IMR-90 (cell line): ENCODE measurements at regions not wholly inside any gene's neighbourhood (a gene's known extent, or its start where the extent isn't known, plus 50 kb on each side); places are given as distances from the start of the nearest gene placed in this dataset.

Experiments used
- ATAC-seq: fragments of 200-7000 bp; cut with Tn5 transposase; 2 replicates; pipeline ENCODE4 v1.9.1; 2020; ENCODE audit warnings: low read depth, mild to moderate bottlenecking, moderate library complexity
- BruUV-seq: library from RNA; stranded (reverse); fragments of 400-500 nt; replicated peaks from 2 replicates; lab custom pipeline; 2021; lab: Mats Ljungman, UMichigan
- CTCF ChIA-PET: fragments of 300-600 bp; formaldehyde crosslinking; extraction: SDS; loops from one replicate; lab custom pipeline; 2021; ENCODE audit warnings: antibody characterized with exemption; lab: Yijun Ruan, JAX
- POLR2A ChIA-PET: fragments of 300-600 bp; sonication (Branson Sonifier 250); formaldehyde crosslinking; loops from one replicate; lab custom pipeline; 2022; ENCODE audit warnings: antibody characterized with exemption; ENCODE audit not compliant: unreplicated experiment; lab: Charles Lee
- DNase-seq: peaks from one replicate; pipeline ENCODE4 v3.0.0; 2013
- H2AFZ ChIP-seq: replicated peaks from 2 replicates; pipeline ENCODE3; 2013; ENCODE audit warnings: low read length, mild to moderate bottlenecking; ENCODE audit not compliant: poor library complexity
- H2AK5ac ChIP-seq: 2 replicates; pipeline ENCODE4 v1.6.1; 2013; ENCODE audit warnings: low read depth, low read length, inconsistent platforms
- H2AK9ac ChIP-seq: replicated peaks from 2 replicates; pipeline ENCODE3; 2013; ENCODE audit warnings: mild to moderate bottlenecking, low read depth, low read length, moderate library complexity; ENCODE audit not compliant: poor library complexity
- H2BK120ac ChIP-seq: 2 replicates; pipeline ENCODE4 v1.6.1; 2013; ENCODE audit warnings: low read depth, low read length, inconsistent platforms
- H2BK15ac ChIP-seq: 3 replicates; pipeline ENCODE4 v1.6.1; 2013; ENCODE audit warnings: low read depth, low read length, inconsistent platforms
- H2BK20ac ChIP-seq: 2 replicates; pipeline ENCODE4 v1.6.1; 2013; ENCODE audit warnings: low read depth, mild to moderate bottlenecking, inconsistent platforms, low read length, moderate library complexity
- H2BK5ac ChIP-seq: 2 replicates; pipeline ENCODE4 v1.6.1; 2013; ENCODE audit warnings: mild to moderate bottlenecking, low read depth, low read length, inconsistent platforms; ENCODE audit not compliant: poor library complexity, severe bottlenecking
- H3K14ac ChIP-seq: replicated peaks from 2 replicates; pipeline ENCODE4 v1.6.1; 2013; ENCODE audit warnings: low read depth, low read length, inconsistent platforms
- H3K18ac ChIP-seq: 2 replicates; pipeline ENCODE4 v1.6.1; 2013; ENCODE audit warnings: low read depth, low read length, control low read depth
- H3K23ac ChIP-seq: 2 replicates; pipeline ENCODE4 v1.6.1; 2013; ENCODE audit warnings: low read depth, low read length, inconsistent platforms
- H3K27ac ChIP-seq: 2 replicates; pipeline ENCODE4 v1.5.1; 2013; ENCODE audit warnings: mild to moderate bottlenecking, control low read depth, low read length; ENCODE audit not compliant: insufficient read depth
- H3K27me3 ChIP-seq: 2 replicates; pipeline ENCODE4 v1.6.1; 2013; ENCODE audit warnings: low read length; ENCODE audit not compliant: control insufficient read depth, insufficient read depth
- H3K36me3 ChIP-seq: 2 replicates; pipeline ENCODE4 v1.6.1; 2013; ENCODE audit warnings: low read length, mixed read lengths; ENCODE audit not compliant: control insufficient read depth, insufficient read depth
- H3K4ac ChIP-seq: 2 replicates; pipeline ENCODE4 v1.6.1; 2013; ENCODE audit warnings: low read depth, low read length, inconsistent platforms
- H3K4me1 ChIP-seq: 2 replicates; pipeline ENCODE4 v1.6.1; 2013; ENCODE audit warnings: low read length, mixed read lengths; ENCODE audit not compliant: control insufficient read depth, insufficient read depth
- H3K4me2 ChIP-seq: 2 replicates; pipeline ENCODE4 v1.6.1; 2013; ENCODE audit warnings: low read depth, mild to moderate bottlenecking, control low read depth, low read length, moderate library complexity
- H3K4me3 ChIP-seq: 2 replicates; pipeline ENCODE4 v1.5.1; 2013; ENCODE audit warnings: low read depth, mild to moderate bottlenecking, control low read depth, low read length, moderate library complexity; ENCODE audit not compliant: insufficient read depth
- H3K56ac ChIP-seq: 2 replicates; pipeline ENCODE4 v1.6.1; 2013; ENCODE audit warnings: low read length, inconsistent platforms; ENCODE audit not compliant: insufficient read depth; ENCODE audit errors: extremely low read depth
- H3K79me1 ChIP-seq, 2 experiments: 2 replicates each; pipeline ENCODE4 v1.6.1; 2013; ENCODE audit warnings: low read length in 2 of 2, inconsistent platforms in 1 of 2, low read depth in 1 of 2
- H3K9ac ChIP-seq: 2 replicates; pipeline ENCODE4 v1.6.1; 2013; ENCODE audit warnings: low read depth, low read length, control low read depth
- H3K9me1 ChIP-seq: 2 replicates; pipeline ENCODE4 v1.6.1; 2013; ENCODE audit warnings: low read length, inconsistent platforms; ENCODE audit not compliant: insufficient read depth
- H3K9me3 ChIP-seq: 2 replicates; pipeline ENCODE4 v1.6.1; 2013; ENCODE audit warnings: low read length; ENCODE audit not compliant: control insufficient read depth, insufficient read depth
- H4K20me1 ChIP-seq: 2 replicates; pipeline ENCODE4 v1.6.1; 2013; ENCODE audit warnings: low read length, inconsistent platforms; ENCODE audit not compliant: insufficient read depth
- H4K5ac ChIP-seq: 2 replicates; pipeline ENCODE4 v1.6.1; 2013; ENCODE audit warnings: mild to moderate bottlenecking, low read depth, low read length, control low read depth
- H4K8ac ChIP-seq, 2 experiments: 2 replicates each; pipeline ENCODE4 v1.6.1; 2013; ENCODE audit warnings: low read depth in 2 of 2, low read length in 2 of 2, control low read depth in 1 of 2, inconsistent platforms in 1 of 2
- H4K91ac ChIP-seq: 2 replicates; pipeline ENCODE4 v1.6.1; 2013; ENCODE audit warnings: low read depth, low read length, inconsistent platforms; ENCODE audit not compliant: insufficient read depth
- BHLHE40 ChIP-seq: fragments of 150-350 bp; IDR thresholded peaks from 2 replicates; pipeline ENCODE4 v1.6.1; 2016; ENCODE audit warnings: mild to moderate bottlenecking, low read depth, low read length
- CEBPB ChIP-seq: IDR thresholded peaks from 2 replicates; pipeline ENCODE4 v1.6.1; 2012; ENCODE audit warnings: low read depth, low read length, improper control_type of control experiment
- CHD1 ChIP-seq: IDR thresholded peaks from 2 replicates; pipeline ENCODE4 v1.6.1; 2012; ENCODE audit warnings: low read depth, low read length, improper control_type of control experiment
- FOS ChIP-seq: fragments of 150-350 bp; IDR thresholded peaks from 2 replicates; pipeline ENCODE4 v1.6.1; 2016; ENCODE audit warnings: low read depth, low read length
- MAFK ChIP-seq: IDR thresholded peaks from 2 replicates; pipeline ENCODE4 v1.6.1; 2012; ENCODE audit warnings: low read depth, low read length, improper control_type of control experiment
- MAZ ChIP-seq: IDR thresholded peaks from 2 replicates; pipeline ENCODE4 v1.6.1; 2012; ENCODE audit warnings: low read depth, mild to moderate bottlenecking, low read length, improper control_type of control experiment, moderate library complexity, borderline replicate concordance
- MXI1 ChIP-seq: IDR thresholded peaks from 2 replicates; pipeline ENCODE4 v1.6.1; 2012; ENCODE audit warnings: low read depth, mild to moderate bottlenecking, low read length, moderate library complexity, borderline replicate concordance
- NFE2L2 ChIP-seq: fragments of 150-350 bp; IDR thresholded peaks from 2 replicates; pipeline ENCODE4 v1.6.1; 2016; ENCODE audit warnings: low read depth, mild to moderate bottlenecking, low read length
- POLR2A ChIP-seq: IDR thresholded peaks from 2 replicates; pipeline ENCODE4 v1.6.1; 2012; ENCODE audit warnings: mild to moderate bottlenecking, low read depth, low read length
- RAD21 ChIP-seq: IDR thresholded peaks from 2 replicates; pipeline ENCODE4 v1.6.1; 2012; ENCODE audit warnings: low read length, improper control_type of control experiment
- RCOR1 ChIP-seq: IDR thresholded peaks from 2 replicates; pipeline ENCODE4 v1.6.1; 2012; ENCODE audit warnings: mild to moderate bottlenecking, low read length, improper control_type of control experiment; ENCODE audit not compliant: insufficient replicate concordance
- RFX5 ChIP-seq: IDR thresholded peaks from 2 replicates; pipeline ENCODE4 v1.8.0; 2012; ENCODE audit warnings: low read depth, mild to moderate bottlenecking, low read length, moderate library complexity
- SMC3 ChIP-seq: fragments of 150-350 bp; IDR thresholded peaks from 2 replicates; pipeline ENCODE4 v1.6.1; 2016; ENCODE audit warnings: low read depth, mild to moderate bottlenecking, antibody characterized with exemption, low read length, moderate library complexity
- WGBS, 2 experiments: methylation state at CpG; one replicate each; pipeline versions ENCODE4 v1.1.5 to v1.1.7; 2013; ENCODE audit warnings: missing lambda C conversion rate in 2 of 2; ENCODE audit not compliant: insufficient read length in 1 of 2; ENCODE audit errors: extremely low coverage in 2 of 2; 5-methylcytosine and 5-hydroxymethylcytosine counted together
- dilution Hi-C: fragments of 300-500 bp; cut with HindIII; formaldehyde crosslinking; loops from one replicate; pipeline ENCODE4 v1.14.3; 2018; ENCODE audit warnings: low sequenced_read_pairs; ENCODE audit not compliant: unreplicated experiment
- in situ Hi-C: fragments of 300-500 bp; cut with MboI; formaldehyde crosslinking; loops from 3 replicates; pipeline ENCODE4 v1.14.3; 2019; ENCODE audit warnings: low sequenced_read_pairs, inconsistent platforms, mixed read lengths
- intact Hi-C: fragments of 100-400 bp; cut with micrococcal nuclease; formaldehyde crosslinking; loops from 2 replicates; pipeline ENCODE4 v1.10.0; 2022
- TF ChIP-seq, protein P1 (sequence below): conservative IDR thresholded peaks from 2 replicates; pipeline ENCODE4 v1.5.1; 2012; ENCODE audit warnings: mild to moderate bottlenecking, low read depth, low read length, improper control_type of control experiment
- TF ChIP-seq, protein P2 (sequence below): fragments of 150-350 bp; IDR thresholded peaks from 2 replicates; pipeline ENCODE4 v1.6.1; 2016; ENCODE audit warnings: low read depth, mild to moderate bottlenecking, low read length, moderate library complexity, borderline replicate concordance
- TF ChIP-seq, protein P3 (sequence below): fragments of 150-350 bp; IDR thresholded peaks from 2 replicates; pipeline ENCODE4 v1.6.1; 2017; ENCODE audit warnings: mild to moderate bottlenecking, antibody characterized with exemption, low read length, low read depth

DNA sequence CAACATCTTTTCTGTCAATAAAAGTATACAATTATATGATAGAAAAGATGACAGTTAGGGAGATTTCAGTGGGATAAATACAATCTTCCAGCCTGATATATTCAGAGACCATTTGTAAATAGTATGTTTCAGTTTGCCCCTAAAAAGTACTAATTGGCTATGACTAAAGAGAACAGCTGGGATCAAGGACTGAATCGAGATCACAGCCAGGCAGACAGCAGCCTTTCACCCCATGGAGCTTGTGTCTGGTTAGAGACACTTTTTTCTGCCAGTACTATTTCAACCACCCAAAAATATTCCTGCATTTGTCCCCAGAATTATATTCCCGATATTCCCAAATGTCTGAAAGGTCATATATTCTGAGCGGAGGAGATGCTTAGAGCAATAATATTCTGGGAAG is 577.3 kb upstream of the TLE4 start:
- no peak overlapping the region for H3K4me2 ChIP-seq
- POLR2A ChIA-PET, result no interaction called here
- no peaks in the 10 kb centered on the region for H3K36me3 ChIP-seq
- no peak overlapping the region for H2BK5ac ChIP-seq
- H3K9me3 ChIP-seq, result no peaks in the 10 kb centered on the region
- H4K5ac ChIP-seq, result no peak overlapping the region
- no peak for DNase-seq
- H2BK120ac ChIP-seq, result no peak overlapping the region
- no peaks in the 10 kb centered on the region for H3K27me3 ChIP-seq
- H3K23ac ChIP-seq, result no peak overlapping the region
- CTCF ChIA-PET, result no interaction called here
- no peak for ATAC-seq
- H3K27ac ChIP-seq, result no peak overlapping the region
- in situ Hi-C loops, result no loop called here
- H3K9ac ChIP-seq, result no peak overlapping the region
- dilution Hi-C loops, result no loop called here
- no peak overlapping the region for H2AK5ac ChIP-seq
- H2AK9ac ChIP-seq, result no peak overlapping the region
- H3K18ac ChIP-seq, result no peak overlapping the region
- BruUV-seq, result no TSS peak
- H3K14ac ChIP-seq, result no peak overlapping the region
- intact Hi-C loops, result no loop called here
- no peaks in the 10 kb centered on the region for H3K79me1 ChIP-seq
- H2BK20ac ChIP-seq, result no peak overlapping the region
- no peak overlapping the region for H3K56ac ChIP-seq
- H2AFZ ChIP-seq, result peak overlapping the region; percentile 53
- no peak overlapping the region for H4K91ac ChIP-seq
- H3K4ac ChIP-seq, result peak overlapping the region; percentile 40; the same call in 1 of the 2 replicates
- no peaks in the 10 kb centered on the region for H3K9me1 ChIP-seq
- TF ChIP-seq RAD21, result no peak
- TF ChIP-seq, protein P1, sequence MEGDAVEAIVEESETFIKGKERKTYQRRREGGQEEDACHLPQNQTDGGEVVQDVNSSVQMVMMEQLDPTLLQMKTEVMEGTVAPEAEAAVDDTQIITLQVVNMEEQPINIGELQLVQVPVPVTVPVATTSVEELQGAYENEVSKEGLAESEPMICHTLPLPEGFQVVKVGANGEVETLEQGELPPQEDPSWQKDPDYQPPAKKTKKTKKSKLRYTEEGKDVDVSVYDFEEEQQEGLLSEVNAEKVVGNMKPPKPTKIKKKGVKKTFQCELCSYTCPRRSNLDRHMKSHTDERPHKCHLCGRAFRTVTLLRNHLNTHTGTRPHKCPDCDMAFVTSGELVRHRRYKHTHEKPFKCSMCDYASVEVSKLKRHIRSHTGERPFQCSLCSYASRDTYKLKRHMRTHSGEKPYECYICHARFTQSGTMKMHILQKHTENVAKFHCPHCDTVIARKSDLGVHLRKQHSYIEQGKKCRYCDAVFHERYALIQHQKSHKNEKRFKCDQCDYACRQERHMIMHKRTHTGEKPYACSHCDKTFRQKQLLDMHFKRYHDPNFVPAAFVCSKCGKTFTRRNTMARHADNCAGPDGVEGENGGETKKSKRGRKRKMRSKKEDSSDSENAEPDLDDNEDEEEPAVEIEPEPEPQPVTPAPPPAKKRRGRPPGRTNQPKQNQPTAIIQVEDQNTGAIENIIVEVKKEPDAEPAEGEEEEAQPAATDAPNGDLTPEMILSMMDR, result no peak
- TF ChIP-seq, protein P2, sequence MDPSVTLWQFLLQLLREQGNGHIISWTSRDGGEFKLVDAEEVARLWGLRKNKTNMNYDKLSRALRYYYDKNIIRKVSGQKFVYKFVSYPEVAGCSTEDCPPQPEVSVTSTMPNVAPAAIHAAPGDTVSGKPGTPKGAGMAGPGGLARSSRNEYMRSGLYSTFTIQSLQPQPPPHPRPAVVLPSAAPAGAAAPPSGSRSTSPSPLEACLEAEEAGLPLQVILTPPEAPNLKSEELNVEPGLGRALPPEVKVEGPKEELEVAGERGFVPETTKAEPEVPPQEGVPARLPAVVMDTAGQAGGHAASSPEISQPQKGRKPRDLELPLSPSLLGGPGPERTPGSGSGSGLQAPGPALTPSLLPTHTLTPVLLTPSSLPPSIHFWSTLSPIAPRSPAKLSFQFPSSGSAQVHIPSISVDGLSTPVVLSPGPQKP, result no peak
- TF ChIP-seq BHLHE40, result no peak
- no peak for TF ChIP-seq FOS
- TF ChIP-seq, protein P3, sequence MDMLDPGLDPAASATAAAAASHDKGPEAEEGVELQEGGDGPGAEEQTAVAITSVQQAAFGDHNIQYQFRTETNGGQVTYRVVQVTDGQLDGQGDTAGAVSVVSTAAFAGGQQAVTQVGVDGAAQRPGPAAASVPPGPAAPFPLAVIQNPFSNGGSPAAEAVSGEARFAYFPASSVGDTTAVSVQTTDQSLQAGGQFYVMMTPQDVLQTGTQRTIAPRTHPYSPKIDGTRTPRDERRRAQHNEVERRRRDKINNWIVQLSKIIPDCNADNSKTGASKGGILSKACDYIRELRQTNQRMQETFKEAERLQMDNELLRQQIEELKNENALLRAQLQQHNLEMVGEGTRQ, result no peak
- no peak for TF ChIP-seq CHD1
- TF ChIP-seq CEBPB, result no peak
- no peak for TF ChIP-seq MXI1
- TF ChIP-seq RFX5, result no peak
- no peak for TF ChIP-seq POLR2A
- TF ChIP-seq SMC3, result no peak
- no peak for TF ChIP-seq NFE2L2
- TF ChIP-seq MAFK, result no peak
- TF ChIP-seq RCOR1, result no peak
- no peak for TF ChIP-seq MAZ
- no peaks in the 10 kb centered on the region for H3K4me1 ChIP-seq
- no peaks in the 10 kb centered on the region for H4K20me1 ChIP-seq
- no CpG with 5 or more reads among the region's 3 CpGs for WGBS, 2 experiments
- 0 out of 3 replicates have a peak overlapping the region, but pooled peaks have one; percentile 58 for H2BK15ac ChIP-seq
- no peak overlapping the region for H4K8ac ChIP-seq
- H3K4me3 ChIP-seq, result no peak overlapping the region
